Nephron (organoid): ENCODE measurements at regions not wholly inside any gene's neighbourhood (a gene's known extent, or its start where the extent isn't known, plus 50 kb on each side); places are given as distances from the start of the nearest gene placed in this dataset.

ENCODE experiments used
- H3K27ac Mint-ChIP-seq, 3 experiments: 2 replicates each; pipeline ENCODE4 v1.8.0; 2020; ENCODE audit warnings: mixed read lengths in 3 of 3, mild to moderate bottlenecking in 2 of 3, moderate library complexity in 1 of 3
- H3K27me3 Mint-ChIP-seq: 2 replicates; pipeline ENCODE4 v1.8.0; 2021; ENCODE audit warnings: low read depth, mild to moderate bottlenecking, moderate library complexity, mixed read lengths
- H3K36me3 Mint-ChIP-seq: 2 replicates; pipeline ENCODE4 v1.8.0; 2020; ENCODE audit warnings: low read depth, mixed read lengths
- H3K4me1 Mint-ChIP-seq: 2 replicates; pipeline ENCODE4 v1.8.0; 2020; ENCODE audit warnings: mixed read lengths
- H3K4me3 Mint-ChIP-seq, 3 experiments: 2 replicates each; pipeline ENCODE4 v1.8.0; 2020; ENCODE audit warnings: mild to moderate bottlenecking in 3 of 3, mixed read lengths in 3 of 3, moderate library complexity in 2 of 3
- H3K9me3 Mint-ChIP-seq: 2 replicates; pipeline ENCODE4 v1.8.0; 2020; ENCODE audit warnings: mixed read lengths
- CTCF ChIP-seq, 3 experiments: fragments of 200-600 bp; sonication (generic); IDR thresholded peaks; one replicate each; pipeline ENCODE4 v1.5.0; 2021; ENCODE audit warnings: antibody characterized with exemption in 3 of 3; ENCODE audit not compliant: unreplicated experiment in 3 of 3

GRCh38 chr1:119276558-119276957 is 92.0 kb upstream of the HAO2 start:
- TF ChIP-seq CTCF (IDR thresholded peaks at IDR 0.05; ENCODE audit: unreplicated experiment in 3 of 3): peak in 2 of 3 experiments; percentile 15 to 30
- peak overlapping the region in 2 of 3 experiments; percentile 28 to 41 for H3K27ac Mint-ChIP-seq
- H3K9me3 Mint-ChIP-seq: no peaks in the 10 kb centered on the region
- no peak overlapping the region for H3K4me3 Mint-ChIP-seq
- no peaks in the 10 kb centered on the region for H3K27me3 Mint-ChIP-seq
- no peaks in the 10 kb centered on the region for H3K36me3 Mint-ChIP-seq
- H3K4me1 Mint-ChIP-seq: peaks cover 48% of the 10 kb centered on the region

- H3K4me1 Mint-ChIP-seq: peaks cover 32% of the 10 kb centered on the region
- H3K27me3 Mint-ChIP-seq: no peaks in the 10 kb centered on the region
- H3K27ac Mint-ChIP-seq: peak overlapping the region; percentile 63 to 78 (median 64)
- no peak for TF ChIP-seq CTCF (IDR thresholded peaks at IDR 0.05; ENCODE audit: unreplicated experiment in 3 of 3)
- H3K36me3 Mint-ChIP-seq: no peaks in the 10 kb centered on the region
- no peaks in the 10 kb centered on the region for H3K9me3 Mint-ChIP-seq
- no peak overlapping the region for H3K4me3 Mint-ChIP-seq
These were observed 88.9 kb upstream of the HAO2 start for GRCh38 chr1:119279456-119280381.

- peaks cover 7% of the 10 kb centered on the region for H3K4me1 Mint-ChIP-seq
- H3K36me3 Mint-ChIP-seq: no peaks in the 10 kb centered on the region
- no peak overlapping the region for H3K4me3 Mint-ChIP-seq
- peak overlapping the region in 1 of 3 experiments; percentile 1 for H3K27ac Mint-ChIP-seq
- H3K27me3 Mint-ChIP-seq: peaks cover 4% of the 10 kb centered on the region
- no peak for TF ChIP-seq CTCF (IDR thresholded peaks at IDR 0.05; ENCODE audit: unreplicated experiment in 3 of 3)
- H3K9me3 Mint-ChIP-seq: no peaks in the 10 kb centered on the region
These were observed 83.1 kb upstream of the HAO2 start for GRCh38 chr1:119285482-119285881.

- peaks cover 7% of the 10 kb centered on the region for H3K27me3 Mint-ChIP-seq
- no peaks in the 10 kb centered on the region for H3K9me3 Mint-ChIP-seq
- no peak overlapping the region for H3K4me3 Mint-ChIP-seq
- no peak overlapping the region for H3K27ac Mint-ChIP-seq
- H3K36me3 Mint-ChIP-seq: no peaks in the 10 kb centered on the region
- TF ChIP-seq CTCF (IDR thresholded peaks at IDR 0.05; ENCODE audit: unreplicated experiment in 3 of 3): peak; percentile 31 to 65 (median 44)
- peaks cover 6% of the 10 kb centered on the region for H3K4me1 Mint-ChIP-seq
These were observed 81.9 kb upstream of the HAO2 start for GRCh38 chr1:119286587-119287181.

GRCh38 chr1:119288751-119289150 is 79.8 kb upstream of the HAO2 start:
- H3K36me3 Mint-ChIP-seq: no peaks in the 10 kb centered on the region
- no peak for TF ChIP-seq CTCF (IDR thresholded peaks at IDR 0.05; ENCODE audit: unreplicated experiment in 3 of 3)
- peaks cover 19% of the 10 kb centered on the region for H3K27me3 Mint-ChIP-seq
- peaks cover 9% of the 10 kb centered on the region for H3K4me1 Mint-ChIP-seq
- no peak overlapping the region for H3K4me3 Mint-ChIP-seq
- H3K27ac Mint-ChIP-seq: no peak overlapping the region
- no peaks in the 10 kb centered on the region for H3K9me3 Mint-ChIP-seq
